RPMI8226 (cell line): ENCODE measurements at regions not wholly inside any gene's neighbourhood (a gene's known extent, or its start where the extent isn't known, plus 50 kb on each side); places are given as distances from the start of the nearest gene placed in this dataset.
"Not testable (repeated sequence)": the region's sequence is repeated elsewhere in the genome, so short reads cannot be mapped to it uniquely, and the experiment has no call there.

Source experiments
- DNase-seq: peaks from one replicate; pipeline ENCODE4 v3.0.0-alpha.2; 2015

GRCh38 chr6:80974579-80974978 lies 777.9 kb downstream of the TENT5A start:
- no peak for DNase-seq

- DNase-seq: no peak
These were observed 783.0 kb downstream of the TENT5A start for GRCh38 chr6:80969439-80969838.

DNA sequence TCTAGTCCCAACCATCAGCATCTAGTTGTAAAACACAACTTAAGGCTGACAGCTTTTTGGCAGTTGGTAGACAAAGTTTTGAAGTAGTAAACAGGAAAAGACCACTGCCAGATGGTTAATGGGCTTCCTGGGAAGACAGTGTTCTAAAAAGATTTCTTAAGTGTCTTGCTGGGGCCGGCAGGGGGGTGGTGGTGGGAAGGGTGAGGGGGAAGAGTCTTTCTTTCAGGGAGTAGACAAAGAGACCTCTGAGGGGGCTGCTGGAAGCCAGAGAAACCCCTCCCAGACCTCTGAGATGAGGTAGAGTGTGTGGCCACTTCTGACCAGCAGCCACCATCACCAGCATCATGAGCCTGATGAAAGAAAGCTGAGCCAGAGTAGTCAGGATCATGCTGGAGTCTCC lies 784.9 kb downstream of the TENT5A start:
- no peak for DNase-seq

- no peak for DNase-seq
These were observed 790.1 kb downstream of the TENT5A start for GRCh38 chr6:80962382-80962781.

DNA sequence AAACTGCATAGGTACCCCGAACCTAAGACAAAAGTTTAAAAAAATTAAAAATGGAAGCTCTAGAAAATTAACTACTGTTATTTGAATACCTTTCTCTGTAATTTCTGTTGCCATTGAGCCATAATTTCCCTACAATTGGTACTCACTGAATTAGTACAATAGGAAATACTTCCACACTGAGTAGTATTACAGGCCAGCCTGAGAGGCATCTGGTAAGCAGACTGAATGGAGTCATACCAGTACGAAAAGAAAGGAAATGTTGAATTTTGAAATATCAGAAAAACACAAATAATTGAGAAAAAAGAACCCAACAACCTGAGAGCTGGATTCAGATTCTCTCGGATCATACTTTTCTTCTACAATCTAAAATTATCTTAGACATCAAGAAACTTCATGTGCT lies 791.3 kb downstream of the TENT5A start:
- DNase-seq: no peak

GRCh38 chr6:80959034-80959433 lies 793.4 kb downstream of the TENT5A start:
- DNase-seq: no peak

DNA sequence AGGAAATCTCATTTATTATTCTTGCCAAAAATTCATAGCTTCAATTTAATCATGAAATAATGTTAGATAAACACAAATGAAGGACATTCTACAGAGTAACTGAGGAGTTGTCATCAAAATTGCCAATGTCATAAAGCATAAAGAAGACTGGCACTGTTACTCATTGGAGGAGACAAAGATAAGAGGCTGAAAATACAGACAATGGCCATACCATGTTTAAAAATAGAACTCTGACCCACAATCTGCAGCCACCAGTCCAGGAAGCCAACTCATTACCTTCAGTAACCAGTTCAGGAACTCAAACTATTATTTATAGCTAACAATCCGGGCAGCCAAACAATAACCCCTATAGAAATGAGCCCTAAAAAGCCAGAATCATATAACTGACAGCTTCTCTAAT lies 795.6 kb downstream of the TENT5A start:
- DNase-seq: no peak

GRCh38 chr6:80952479-80952878 lies 800.0 kb downstream of the TENT5A start:
- DNase-seq: not testable (repeated sequence)

GRCh38 chr6:80946402-80946801 lies 806.1 kb downstream of the TENT5A start:
- no peak for DNase-seq

- no peak for DNase-seq
These were observed 809.6 kb downstream of the TENT5A start for GRCh38 chr6:80942911-80943310.

DNA sequence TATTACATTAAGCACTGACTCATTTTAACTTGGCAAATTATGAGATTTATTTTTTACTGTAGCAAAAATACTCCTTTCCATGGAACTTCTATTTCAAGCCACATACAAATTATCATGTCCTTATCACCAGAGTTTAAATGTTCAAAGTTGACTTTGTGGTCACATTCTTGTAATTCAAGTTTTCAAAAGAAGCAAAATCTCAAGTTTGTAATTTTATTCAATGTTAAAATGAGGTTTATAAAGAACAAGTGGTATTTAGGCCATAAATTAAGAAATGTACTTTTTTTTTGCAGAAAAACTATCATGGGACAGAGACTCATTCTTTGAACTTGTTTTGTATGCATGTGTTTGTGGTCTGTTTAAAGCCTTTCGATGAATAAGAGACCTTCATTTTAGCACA lies 811.5 kb downstream of the TENT5A start:
- no peak for DNase-seq

DNA sequence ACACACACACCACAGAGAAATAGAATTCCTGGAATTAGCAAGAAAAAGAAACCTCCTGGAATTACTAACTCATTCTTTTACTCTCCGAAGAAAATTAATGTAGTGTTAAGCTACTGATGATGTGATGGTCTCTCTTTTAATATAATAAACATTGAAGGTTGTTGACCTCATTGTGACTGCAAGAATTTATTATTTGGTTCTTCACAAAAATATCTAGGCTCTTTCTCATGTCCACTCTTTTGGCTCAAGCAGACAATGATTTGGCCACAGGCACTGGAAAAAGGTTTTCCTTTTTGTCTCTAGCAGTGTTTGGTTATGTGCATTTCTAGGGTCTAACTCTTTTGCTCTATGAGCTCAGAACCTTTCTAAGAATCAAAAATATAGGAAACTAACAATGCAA lies 811.9 kb downstream of the TENT5A start:
- no peak for DNase-seq

GRCh38 chr6:80939898-80940297 lies 812.6 kb downstream of the TENT5A start:
- DNase-seq: no peak

DNA sequence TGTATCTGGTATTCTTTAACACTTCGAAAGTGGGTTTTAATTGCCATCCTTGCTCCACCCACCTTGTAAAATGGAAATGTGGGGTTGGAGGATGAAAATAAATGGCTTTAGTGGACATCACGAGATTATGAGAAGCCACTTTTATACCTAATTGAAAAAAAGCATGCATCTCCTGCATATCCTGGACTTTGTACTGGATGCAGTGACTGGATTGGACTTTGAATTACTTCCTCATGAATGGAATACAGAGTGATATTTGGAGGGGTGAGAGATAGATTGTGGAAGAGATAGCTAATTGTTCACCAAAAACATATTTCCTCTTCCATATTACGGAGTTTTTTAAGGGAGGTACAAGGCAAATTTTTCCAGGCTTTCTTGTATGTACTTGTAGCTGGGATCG lies 813.0 kb downstream of the TENT5A start:
- no peak for DNase-seq

- no peak for DNase-seq
These were observed 814.4 kb downstream of the TENT5A start for GRCh38 chr6:80938131-80938530.

DNA sequence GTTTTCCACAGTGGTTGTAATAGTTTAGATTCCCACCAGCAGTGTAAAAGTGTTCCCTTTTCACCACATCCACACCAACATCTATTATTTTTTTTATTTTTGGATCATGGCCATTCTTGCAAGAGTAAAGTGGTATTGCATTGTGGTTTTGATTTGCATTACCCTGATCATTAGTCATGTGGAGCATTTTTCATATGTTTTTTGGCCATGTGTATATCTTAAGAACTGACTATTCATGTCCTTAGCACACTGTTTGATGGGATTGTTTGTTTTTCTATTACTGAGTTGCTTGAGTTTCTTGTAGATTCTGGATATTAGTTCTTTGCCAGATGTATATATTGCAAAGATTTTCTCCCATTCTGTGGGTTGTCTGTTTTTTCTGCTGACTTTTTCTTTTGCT lies 820.1 kb downstream of the TENT5A start:
- no peak for DNase-seq

DNA sequence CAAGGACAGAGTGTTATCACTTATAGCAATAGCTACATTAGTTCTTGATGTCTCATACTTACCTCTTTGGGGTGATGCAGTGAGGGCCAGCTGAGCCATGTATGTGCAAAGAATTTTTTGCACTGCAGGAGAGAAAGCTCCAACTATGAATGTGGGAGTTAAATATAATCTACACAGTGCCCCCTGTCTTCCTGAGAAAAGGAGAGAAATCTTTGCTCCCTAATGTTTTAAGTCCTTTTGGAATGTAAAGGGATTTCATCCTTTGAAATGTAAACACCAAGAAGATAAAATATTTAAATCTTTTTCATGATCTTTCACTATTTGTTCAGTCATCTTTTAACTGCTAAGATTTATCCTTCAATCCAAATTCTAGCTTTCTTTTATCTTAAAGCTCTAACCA lies 822.1 kb downstream of the TENT5A start:
- no peak for DNase-seq

GRCh38 chr6:80923816-80924215 lies 817.3 kb downstream of the BCKDHB start:
- no peak for DNase-seq

DNA sequence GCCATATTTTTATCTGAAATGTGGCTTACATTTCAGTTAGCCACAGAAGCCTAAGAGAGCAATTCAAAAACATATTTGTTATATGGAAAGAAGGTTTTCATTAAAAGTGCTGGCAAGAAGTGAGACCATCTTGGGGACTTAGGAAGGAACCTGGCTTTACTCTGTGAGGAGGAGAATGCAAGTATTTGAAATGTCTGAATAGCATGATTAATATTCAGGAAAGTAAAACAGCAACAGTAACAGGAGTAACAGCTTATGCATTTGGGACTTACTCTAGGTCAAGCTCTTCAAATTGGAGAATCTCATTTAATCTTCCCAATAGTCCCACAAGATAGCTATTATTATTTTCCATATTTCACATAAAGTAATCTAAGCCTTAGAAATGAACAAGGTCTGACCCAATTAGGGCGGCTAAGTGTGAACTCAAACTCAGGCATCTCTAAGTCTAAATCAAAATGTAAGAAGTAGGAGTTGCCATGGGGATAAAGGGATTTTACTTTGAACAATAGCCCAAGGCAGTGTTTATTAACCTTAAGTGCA lies 816.5 kb downstream of the BCKDHB start:
- DNase-seq: no peak

GRCh38 chr6:80921861-80922460 lies 815.5 kb downstream of the BCKDHB start:
- no peak for DNase-seq

GRCh38 chr6:80907831-80908230 lies 801.4 kb downstream of the BCKDHB start:
- no peak for DNase-seq

GRCh38 chr6:80903711-80904110 lies 797.2 kb downstream of the BCKDHB start:
- no peak for DNase-seq

- no peak for DNase-seq
These were observed 780.0 kb downstream of the BCKDHB start for GRCh38 chr6:80886475-80886874.

DNA sequence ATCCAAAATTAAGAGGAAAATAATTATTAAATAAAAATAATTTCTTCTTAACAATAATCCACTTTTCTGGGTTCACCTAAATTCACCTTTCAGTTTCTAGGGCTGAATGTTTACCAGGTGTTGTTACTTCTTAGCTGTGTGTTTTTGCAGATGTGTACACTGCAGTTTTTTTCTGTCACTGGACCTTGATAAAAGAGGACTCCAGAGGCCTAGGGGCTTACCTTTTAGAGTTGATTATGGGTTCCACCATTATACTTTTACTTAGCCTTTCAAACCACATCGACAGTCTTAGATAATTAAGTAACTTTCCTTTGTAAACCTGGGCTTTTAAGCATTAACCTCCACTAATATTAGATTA lies 766.5 kb downstream of the BCKDHB start:
- DNase-seq: no peak

DNA sequence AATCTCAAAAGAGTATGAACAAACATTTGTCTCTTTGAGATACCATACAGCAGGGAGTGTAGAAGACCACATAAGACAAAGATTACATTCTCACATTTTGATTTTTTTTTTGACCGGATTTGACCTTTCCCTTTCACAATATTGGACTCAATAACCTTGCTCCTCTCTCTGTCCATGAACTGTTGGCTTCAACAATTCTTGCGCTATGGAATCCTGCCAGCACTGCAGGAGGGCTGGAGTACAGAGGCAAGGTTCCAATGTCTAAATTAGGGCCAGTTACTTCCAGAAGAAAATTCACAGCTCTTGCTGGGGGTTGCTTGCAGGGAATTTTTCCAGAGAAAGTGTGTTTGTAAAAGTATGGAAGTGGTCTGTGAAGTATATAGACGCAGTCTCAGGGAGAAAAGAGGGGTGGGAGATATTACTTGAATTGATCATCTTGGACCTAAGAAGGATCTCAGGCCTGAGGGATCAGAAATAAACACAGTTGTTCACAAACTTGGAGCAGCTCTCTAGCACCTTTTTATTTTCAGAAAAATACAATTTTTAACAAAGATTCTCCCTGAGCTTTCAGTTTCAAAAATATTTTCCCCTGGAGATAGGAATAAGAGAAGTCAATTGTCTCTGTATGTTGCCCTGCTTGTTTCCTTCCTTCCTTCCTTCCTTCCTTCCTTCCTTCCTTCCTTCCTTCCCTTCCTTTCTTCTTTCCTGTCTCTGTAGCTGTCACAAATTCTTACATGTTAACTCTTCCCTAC lies 765.9 kb downstream of the BCKDHB start:
- no peak for DNase-seq
